ENCODE measurements at regions not wholly inside any gene's neighbourhood (a gene's known extent, or its start where the extent isn't known, plus 50 kb on each side); places are given as distances from the start of the nearest gene placed in this dataset.
"Not testable (repeated sequence)": the region's sequence is repeated elsewhere in the genome, so short reads cannot be mapped to it uniquely, and the experiment has no call there.

GRCh38 chr3:15851735-15852134 is 54.0 kb upstream of the ANKRD28 start:
- DNase-seq: no peak

DNA sequence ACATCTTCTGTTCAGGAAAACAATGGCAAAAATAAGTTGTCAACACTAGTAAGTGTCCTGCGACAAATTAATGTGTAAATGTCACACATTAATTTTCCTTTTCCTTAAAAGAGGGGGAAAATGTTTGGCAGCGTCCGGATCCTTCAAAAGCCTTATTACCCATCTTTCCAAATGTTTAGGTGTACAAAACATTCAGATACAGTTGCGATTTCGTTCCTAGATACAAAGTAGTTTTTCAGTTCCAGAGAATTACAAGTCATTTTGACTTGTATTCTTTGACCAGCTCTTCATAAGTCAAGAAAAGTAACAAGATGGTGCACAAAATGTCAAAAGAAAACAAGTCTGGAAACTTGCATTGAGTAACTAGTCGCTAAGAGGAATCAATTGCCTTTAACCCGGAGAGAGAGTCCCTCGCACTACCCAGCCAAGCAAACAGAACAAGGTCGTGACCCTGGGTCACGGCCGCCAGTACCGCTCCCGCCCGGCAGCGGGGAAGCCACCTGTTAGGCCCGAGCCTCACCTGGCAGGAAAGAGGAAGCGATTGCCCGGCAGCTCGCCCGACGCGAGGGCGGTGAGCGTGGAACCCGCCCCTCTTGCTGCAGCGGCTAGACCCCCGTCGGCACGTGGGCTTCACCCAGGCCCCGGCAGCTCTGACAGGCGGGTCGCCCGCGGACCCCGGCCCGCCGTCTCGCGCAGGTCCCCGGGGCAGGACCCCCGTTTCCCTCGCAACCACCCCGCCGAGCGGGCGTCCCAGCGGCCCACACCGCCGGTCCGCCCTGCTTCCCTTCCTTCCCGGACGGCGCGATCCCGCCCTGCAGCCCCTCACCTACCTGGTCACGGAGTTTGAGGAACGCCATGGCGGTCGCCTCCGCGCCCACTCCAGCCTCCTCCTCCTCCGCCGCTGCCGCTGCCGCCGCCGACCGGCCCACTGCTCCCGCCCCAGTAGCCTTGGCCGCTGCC is 61.0 kb upstream of the ANKRD28 start:
- peak; percentile 4 for DNase-seq

- DNase-seq: peak; percentile 31
Observed at GRCh38 chr3:15859507-15860013, 61.8 kb upstream of the ANKRD28 start.

- peak; percentile 28 for DNase-seq
Observed at GRCh38 chr3:15860014-15860934, 62.5 kb upstream of the ANKRD28 start.

DNA sequence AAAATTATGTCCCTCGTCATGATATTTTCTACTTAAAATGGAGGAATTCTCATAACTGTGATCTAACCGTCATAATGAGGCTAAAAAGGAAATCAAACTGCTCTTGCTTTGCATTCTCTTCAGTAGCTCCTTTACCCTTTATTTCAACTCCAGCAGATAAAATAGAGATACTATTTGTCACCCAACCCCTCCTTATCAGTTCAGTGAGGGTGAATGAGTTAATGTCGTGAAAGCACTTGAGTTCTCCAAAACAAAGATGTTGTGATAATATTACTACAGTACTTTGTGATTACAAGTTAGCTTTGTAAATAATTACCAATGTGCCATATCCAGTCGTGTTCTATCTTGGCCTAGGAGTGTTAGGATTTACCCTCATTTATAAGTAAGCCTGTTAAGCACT is 63.4 kb upstream of the ANKRD28 start:
- DNase-seq: no peak

- no peak for DNase-seq
Observed at GRCh38 chr3:15872807-15873206, 75.0 kb upstream of the ANKRD28 start.

GRCh38 chr3:15873415-15873814 is 75.6 kb upstream of the ANKRD28 start:
- DNase-seq: no peak

DNA sequence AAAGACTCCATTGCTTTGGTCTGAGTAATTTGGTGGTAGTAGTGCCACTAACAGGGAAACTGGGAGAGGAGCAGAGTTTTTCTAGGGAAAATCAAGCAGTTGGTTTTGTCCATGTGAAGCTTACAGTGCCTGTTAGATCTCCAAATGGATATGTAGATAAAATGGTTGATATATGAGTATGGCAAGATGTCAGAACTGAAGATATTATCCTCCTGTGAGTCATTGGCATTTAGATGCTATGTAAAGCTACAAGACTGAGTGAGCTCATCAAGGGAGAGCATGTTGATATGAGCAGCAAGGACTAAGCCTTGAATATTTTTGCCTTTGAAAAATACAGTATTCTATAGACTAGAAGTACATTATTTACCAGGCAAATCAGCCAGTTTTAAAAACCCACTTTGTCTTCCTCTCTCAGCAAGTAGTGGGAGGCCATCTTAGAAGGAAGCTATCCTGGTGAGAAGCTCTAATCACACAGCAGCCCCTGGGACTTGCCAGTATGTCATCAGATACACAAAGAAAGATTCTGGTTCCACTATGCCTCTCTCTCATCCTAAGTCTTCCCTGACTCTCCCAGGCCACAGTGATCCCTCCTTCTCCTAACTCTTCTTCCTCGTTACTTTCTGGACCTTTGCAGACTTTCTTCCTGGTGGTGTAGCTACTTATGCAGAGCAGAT is 77.4 kb upstream of the ANKRD28 start:
- no peak for DNase-seq

DNA sequence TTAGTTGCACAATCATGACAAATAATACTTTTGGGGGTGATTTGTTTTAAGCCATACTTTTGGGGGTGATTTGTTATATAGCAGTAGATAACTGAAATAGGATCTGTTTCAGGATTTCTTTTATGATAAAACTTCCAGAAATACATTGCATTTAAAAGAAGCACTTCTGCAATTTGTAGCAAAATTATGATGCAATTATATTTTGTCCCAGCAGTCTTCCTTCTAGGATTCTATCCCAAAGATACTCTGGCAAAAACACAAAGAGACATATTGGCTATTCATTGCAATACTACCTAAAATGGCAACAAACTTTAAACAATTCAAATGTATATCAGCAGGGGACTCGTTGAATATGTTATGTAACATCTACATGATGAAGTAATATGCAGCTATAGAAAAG is 78.9 kb upstream of the ANKRD28 start:
- DNase-seq: no peak

DNA sequence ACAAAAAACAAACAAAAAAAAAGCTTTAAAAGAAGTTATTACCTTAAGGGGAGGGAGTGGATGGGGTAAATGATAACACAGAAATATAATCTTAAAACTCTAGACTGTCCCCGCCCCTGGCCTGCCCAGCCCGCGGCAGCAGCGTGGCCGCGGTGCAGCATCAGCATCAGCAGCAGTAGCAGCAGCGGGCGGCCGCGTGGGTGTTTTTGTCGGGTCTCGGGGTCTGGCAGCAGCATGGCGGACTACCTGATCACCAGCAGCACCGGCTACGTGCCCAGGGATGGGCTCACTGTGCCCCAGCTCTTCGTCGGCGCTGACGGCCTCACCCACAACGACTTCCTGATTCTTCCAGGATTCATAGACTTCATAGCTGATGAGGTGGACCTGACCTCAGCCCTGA is 80.0 kb upstream of the ANKRD28 start:
- DNase-seq: no peak

DNA sequence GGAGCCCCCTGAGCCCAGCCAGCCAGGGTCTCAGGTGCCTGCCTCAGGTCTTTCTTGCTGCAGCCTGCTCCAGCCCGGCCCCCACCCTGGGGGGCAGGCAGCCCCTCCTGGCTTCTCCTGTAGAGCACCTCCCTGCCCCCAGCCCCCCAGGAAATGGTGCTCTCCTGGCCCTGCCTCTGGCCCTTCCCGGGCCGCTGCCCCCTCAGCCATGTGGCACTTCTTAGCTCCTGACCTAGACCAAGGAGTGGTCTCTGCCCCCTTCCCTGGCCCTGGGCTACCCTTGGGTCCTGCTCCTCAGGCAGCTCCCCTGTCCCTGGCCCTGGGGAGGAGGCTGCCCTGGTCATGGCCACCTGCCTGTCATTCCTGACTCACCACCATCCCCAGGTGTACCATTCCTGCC is 82.0 kb upstream of the ANKRD28 start:
- DNase-seq: not testable (repeated sequence)

DNA sequence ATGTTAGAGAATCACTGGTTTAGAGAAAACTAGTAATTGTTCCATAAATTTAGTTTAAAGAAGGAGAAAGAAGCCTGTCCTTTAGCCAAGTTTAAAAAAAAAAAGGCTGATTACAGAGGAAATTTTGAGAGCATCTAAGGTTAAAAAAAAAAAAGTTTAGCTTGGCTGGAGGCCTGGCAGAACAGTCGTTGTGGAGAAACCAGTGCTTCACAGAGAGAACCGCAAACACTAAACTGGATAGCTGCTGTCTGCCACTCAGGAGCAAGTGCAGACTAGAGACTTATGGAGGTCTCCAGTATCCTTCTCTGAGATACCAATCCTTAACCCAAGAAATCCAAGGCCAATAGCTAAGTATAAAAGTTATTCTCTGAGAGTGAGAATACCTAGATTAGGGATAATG is 84.8 kb upstream of the ANKRD28 start:
- DNase-seq: no peak

DNA sequence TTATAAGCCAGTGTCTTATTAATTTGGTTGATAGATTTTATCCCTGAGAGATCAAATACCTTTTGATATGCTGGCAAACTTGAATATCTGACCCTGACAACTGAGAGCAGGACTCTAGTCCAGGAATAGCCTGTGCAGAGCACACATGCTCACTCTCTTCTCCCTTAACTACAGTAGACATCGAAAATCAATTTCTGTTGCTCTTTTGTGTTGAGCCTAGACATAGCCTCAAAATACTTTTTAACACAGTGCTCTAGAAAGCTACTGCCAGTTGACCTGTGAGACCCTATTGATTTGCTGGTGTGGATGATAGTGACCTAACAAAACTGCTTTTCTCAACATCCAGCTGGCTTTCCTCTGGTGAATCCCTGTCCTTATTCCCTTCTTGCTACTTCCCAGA is 86.4 kb upstream of the ANKRD28 start:
- no peak for DNase-seq

DNA sequence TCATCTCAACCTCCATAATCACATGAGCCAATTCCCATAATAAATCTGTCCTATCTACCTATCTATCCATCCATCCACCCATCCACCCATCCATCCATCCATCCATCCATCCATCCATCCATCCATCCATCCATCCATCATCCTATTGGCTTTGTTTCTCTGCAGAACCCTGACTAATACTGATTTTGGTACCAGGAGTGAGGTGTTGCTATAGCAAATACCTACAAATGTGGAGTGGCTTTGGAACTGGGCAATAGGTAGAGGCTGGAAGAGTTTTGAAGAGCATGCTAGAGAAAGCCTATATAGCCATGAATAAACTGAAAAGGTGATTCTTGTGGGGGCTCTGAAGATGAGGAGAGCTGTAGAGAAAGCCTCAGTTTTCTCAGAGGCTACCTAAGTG is 88.7 kb upstream of the ANKRD28 start:
- DNase-seq: no peak

- no peak for DNase-seq
Observed at GRCh38 chr3:15887261-15887660, 89.5 kb upstream of the ANKRD28 start.

DNA sequence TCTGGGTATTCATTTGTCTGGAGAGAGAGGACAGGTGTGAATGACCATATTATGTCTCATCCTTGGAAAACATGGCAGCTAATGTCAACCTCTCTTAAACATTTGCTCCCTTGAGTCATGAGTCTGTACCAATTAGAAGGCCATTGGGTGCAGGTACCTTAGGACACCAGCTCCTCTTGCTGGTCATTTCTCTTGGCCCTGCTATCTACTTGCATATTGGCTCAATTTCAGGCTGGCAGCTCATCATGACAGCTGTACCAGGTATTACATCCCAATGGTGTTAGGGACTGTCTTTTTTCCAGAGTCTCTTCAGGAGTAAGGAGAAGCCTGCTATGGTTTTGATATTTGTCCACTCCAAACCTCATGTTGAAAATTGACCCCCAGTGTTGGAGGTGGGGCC is 92.2 kb upstream of the ANKRD28 start:
- no peak for DNase-seq

DNA sequence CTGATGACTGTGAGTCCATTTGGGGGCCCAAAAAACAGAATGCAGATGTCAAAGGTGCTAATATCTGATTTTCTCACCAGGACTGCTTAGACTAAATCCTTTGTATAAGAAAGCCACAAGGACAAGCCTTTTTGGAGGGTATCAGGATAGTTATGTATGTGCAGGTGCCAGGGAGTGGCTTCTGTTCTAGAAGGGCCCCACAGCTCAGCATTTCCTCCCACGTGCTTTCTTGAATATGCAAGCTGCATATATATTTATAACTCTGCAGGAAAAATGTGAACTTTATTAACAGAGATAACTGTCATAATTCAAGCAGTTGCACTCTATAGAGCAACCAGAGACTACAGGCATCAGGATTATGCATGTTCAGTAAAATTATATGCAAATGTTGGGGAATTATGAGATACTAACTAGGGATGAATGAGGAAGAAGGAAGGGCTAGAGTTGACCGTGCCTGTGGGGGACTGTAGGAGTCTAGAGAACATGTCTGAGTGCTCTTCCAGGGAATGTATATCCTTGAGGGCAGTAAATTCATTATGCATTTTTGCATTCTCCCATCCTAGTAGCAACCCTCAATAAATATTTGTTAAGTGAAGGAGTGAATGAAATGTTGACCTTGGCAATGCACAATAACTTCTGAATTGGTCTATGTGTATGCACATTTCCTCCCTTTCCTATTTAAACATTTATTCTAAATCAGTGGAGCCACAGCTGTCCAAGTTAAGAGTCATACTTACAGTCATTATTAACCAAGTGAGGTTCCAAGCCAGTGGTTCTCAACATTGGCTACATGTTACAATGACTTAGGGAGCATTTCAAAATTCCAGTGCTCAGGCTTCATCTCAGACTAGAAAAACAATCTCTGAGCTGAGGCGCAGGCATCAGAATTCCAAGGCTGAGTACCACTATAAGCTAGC is 94.8 kb upstream of the ANKRD28 start:
- DNase-seq: no peak

DNA sequence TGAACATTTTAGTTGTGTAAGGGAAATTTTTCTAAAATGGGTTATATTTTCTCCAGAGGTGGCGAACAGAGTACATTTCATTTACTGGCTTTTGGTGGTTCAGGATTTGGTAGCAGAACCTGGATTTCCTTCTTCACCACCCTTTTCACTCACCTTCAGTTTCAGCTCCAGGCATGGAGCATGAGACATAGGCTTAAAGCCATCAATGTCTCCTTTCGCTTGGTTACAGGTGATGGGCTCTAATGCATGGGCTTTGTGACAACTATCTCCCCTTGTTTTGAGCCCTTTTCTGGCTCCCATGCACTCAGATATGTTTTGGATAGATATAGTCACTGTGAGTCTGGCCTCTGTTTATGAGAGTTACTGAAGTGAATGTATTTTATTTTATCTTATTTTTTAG is 96.6 kb upstream of the ANKRD28 start:
- no peak for DNase-seq

DNA sequence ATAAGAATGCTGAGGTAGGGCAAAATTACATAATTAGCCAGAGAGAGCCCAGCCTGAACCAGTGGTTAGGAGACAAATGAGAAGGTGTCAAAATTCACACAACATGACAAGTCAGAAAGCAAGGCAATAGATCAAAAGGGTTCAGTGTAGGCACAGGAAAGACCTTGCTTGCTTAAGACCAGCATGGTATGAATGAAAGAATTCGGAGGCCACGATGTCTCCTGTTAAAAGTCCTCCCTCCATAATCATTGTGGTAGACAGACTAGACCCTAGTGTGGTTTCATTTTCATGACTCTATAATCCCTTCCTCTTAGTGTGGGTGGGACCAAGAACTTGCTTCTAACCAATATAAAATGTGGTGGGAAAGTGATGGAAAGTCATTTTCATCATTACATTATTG is 98.7 kb upstream of the ANKRD28 start:
- no peak for DNase-seq

GRCh38 chr3:15899388-15899787 is 101.6 kb upstream of the ANKRD28 start:
- DNase-seq: no peak

GRCh38 chr3:15903164-15903563 is 105.4 kb upstream of the ANKRD28 start:
- no peak for DNase-seq
